Suprapubic skin (tissue), 4 donors: ENCODE measurements at regions not wholly inside any gene's neighbourhood (a gene's known extent, or its start where the extent isn't known, plus 50 kb on each side); places are given as distances from the start of the nearest gene placed in this dataset.

Experiments
- POLR2A ChIP-seq, 2 donors: fragments of 450-650 bp; IDR thresholded peaks; one replicate each; pipeline ENCODE4 v1.6.1; 2017; ENCODE audit warnings: antibody characterized with exemption in 2 of 2, mild to moderate bottlenecking in 2 of 2, moderate library complexity in 2 of 2
- POLR2AphosphoS5 ChIP-seq, 3 donors: sonication (generic); formaldehyde crosslinking; IDR thresholded peaks; one replicate each; pipeline ENCODE4 v1.6.1; 2017; ENCODE audit warnings: antibody characterized with exemption in 3 of 3
- TF ChIP-seq, protein P1 (sequence below), 2 donors: fragments of 200-600 bp in 1 of 2; fragments of 450-650 bp in 1 of 2; sonication (generic) in 1 of 2; IDR thresholded peaks; one replicate each; pipeline ENCODE4 v1.5.1; 2016 to 2019; ENCODE audit warnings: antibody characterized with exemption in 2 of 2, mild to moderate bottlenecking in 1 of 2, moderate library complexity in 1 of 2

DNA sequence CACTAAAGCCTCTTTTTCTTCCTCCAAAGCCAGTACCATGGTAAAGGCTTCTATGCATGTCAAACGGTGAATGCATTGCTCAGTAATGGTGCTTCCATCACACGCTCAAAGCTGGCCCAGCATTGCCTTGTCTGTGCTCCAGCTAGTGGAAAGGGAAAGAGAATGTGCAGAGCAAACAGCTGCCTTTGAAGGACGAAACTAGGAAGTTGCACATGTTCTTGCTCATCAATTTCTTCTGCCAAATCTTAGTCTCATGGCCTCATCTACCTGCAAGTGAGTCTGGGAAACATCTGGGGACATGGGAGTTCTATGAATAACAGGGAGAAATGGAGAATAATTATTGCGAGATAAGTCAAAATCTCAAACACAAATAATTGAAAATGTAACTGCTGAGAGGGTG, 216.5 kb upstream of the SSTR4 start:
- TF ChIP-seq, protein P1, sequence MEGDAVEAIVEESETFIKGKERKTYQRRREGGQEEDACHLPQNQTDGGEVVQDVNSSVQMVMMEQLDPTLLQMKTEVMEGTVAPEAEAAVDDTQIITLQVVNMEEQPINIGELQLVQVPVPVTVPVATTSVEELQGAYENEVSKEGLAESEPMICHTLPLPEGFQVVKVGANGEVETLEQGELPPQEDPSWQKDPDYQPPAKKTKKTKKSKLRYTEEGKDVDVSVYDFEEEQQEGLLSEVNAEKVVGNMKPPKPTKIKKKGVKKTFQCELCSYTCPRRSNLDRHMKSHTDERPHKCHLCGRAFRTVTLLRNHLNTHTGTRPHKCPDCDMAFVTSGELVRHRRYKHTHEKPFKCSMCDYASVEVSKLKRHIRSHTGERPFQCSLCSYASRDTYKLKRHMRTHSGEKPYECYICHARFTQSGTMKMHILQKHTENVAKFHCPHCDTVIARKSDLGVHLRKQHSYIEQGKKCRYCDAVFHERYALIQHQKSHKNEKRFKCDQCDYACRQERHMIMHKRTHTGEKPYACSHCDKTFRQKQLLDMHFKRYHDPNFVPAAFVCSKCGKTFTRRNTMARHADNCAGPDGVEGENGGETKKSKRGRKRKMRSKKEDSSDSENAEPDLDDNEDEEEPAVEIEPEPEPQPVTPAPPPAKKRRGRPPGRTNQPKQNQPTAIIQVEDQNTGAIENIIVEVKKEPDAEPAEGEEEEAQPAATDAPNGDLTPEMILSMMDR (IDR thresholded peaks at IDR 0.05), result no peak
- TF ChIP-seq POLR2AphosphoS5 (IDR thresholded peaks at IDR 0.05), result no peak
- no peak for TF ChIP-seq POLR2A (IDR thresholded peaks at IDR 0.05)
